Prostate gland (tissue), 2 donors: ENCODE measurements at regions not wholly inside any gene's neighbourhood (a gene's known extent, or its start where the extent isn't known, plus 50 kb on each side); places are given as distances from the start of the nearest gene placed in this dataset.

ENCODE experiments used
- POLR2A ChIP-seq: fragments of 450-650 bp; IDR thresholded peaks from one replicate; pipeline ENCODE4 v1.6.1; 2016; ENCODE audit warnings: antibody characterized with exemption, mild to moderate bottlenecking
- POLR2AphosphoS5 ChIP-seq: sonication (generic); formaldehyde crosslinking; IDR thresholded peaks from one replicate; pipeline ENCODE4 v1.6.1; 2017; ENCODE audit warnings: antibody characterized with exemption
- TF ChIP-seq, protein P1 (sequence below), 4 experiments: fragments of 200-600 bp in 2 of 4; fragments of 450-650 bp in 2 of 4; sonication (generic) in 2 of 4; IDR thresholded peaks; 1 replicate in 3 of 4; 2 replicates in 1 of 4; pipeline ENCODE4 v1.5.1; 2016 to 2019; ENCODE audit warnings: antibody characterized with exemption in 4 of 4, mild to moderate bottlenecking in 2 of 4, moderate library complexity in 2 of 4

DNA sequence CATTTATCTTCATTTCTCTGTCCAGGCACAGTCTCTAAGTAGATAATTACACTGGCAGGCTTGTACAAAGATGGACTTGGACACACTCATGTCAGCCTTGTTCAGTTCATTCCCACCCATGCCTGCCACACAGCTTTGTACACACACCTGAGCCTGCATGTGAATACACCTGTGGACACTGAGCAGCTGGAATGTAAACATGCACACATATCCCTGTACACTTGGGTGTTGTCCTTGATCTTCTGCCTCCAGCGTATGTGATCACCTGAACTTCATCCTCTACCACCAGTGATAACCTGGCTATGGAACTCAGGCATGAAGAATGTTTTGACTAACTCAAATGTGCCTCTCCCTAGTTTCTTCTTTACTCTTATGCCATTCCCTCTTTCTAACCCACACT, 190.6 kb downstream of the DHX35 start:
- no peak for TF ChIP-seq POLR2A
- TF ChIP-seq, protein P1, sequence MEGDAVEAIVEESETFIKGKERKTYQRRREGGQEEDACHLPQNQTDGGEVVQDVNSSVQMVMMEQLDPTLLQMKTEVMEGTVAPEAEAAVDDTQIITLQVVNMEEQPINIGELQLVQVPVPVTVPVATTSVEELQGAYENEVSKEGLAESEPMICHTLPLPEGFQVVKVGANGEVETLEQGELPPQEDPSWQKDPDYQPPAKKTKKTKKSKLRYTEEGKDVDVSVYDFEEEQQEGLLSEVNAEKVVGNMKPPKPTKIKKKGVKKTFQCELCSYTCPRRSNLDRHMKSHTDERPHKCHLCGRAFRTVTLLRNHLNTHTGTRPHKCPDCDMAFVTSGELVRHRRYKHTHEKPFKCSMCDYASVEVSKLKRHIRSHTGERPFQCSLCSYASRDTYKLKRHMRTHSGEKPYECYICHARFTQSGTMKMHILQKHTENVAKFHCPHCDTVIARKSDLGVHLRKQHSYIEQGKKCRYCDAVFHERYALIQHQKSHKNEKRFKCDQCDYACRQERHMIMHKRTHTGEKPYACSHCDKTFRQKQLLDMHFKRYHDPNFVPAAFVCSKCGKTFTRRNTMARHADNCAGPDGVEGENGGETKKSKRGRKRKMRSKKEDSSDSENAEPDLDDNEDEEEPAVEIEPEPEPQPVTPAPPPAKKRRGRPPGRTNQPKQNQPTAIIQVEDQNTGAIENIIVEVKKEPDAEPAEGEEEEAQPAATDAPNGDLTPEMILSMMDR (IDR thresholded peaks at IDR 0.05), result no peak
- no peak for TF ChIP-seq POLR2AphosphoS5
